GM23338 (cell line): ENCODE measurements at regions not wholly inside any gene's neighbourhood (a gene's known extent, or its start where the extent isn't known, plus 50 kb on each side); places are given as distances from the start of the nearest gene placed in this dataset.

Experiments used
- ATAC-seq: fragments of 200-7000 bp; cut with Tn5 transposase; 3 replicates; pipeline ENCODE4 v1.9.1; 2020
- DNase-seq: peaks from one replicate; pipeline ENCODE4 v3.0.0-alpha.2; 2015; ENCODE audit warnings: low spot score
- H2AFZ ChIP-seq: fragments of 200-600 bp; sonication (generic); 2 replicates; pipeline ENCODE4 v1.8.0; 2016; ENCODE audit warnings: antibody characterized with exemption, mild to moderate bottlenecking, moderate library complexity
- H3F3A ChIP-seq: fragments of 200-600 bp; sonication (generic); replicated peaks from 2 replicates; pipeline ENCODE4 v1.8.0; 2017; ENCODE audit warnings: antibody characterized with exemption, mixed run types, low read depth
- H3K27ac ChIP-seq: fragments of 200-600 bp; sonication (generic); 2 replicates; pipeline ENCODE4 v1.6.1; 2016; ENCODE audit warnings: low read depth
- H3K27me3 ChIP-seq: fragments of 200-600 bp; sonication (generic); 2 replicates; pipeline ENCODE4 v1.8.0; 2016; ENCODE audit warnings: mild to moderate bottlenecking, mixed run types, moderate library complexity; ENCODE audit not compliant: insufficient read depth
- H3K36me3 ChIP-seq: fragments of 200-600 bp; sonication (generic); 2 replicates; pipeline ENCODE4 v1.8.0; 2016; ENCODE audit warnings: mild to moderate bottlenecking; ENCODE audit not compliant: insufficient read depth
- H3K4me1 ChIP-seq: fragments of 200-600 bp; sonication (generic); 2 replicates; pipeline ENCODE4 v1.8.0; 2016; ENCODE audit warnings: mild to moderate bottlenecking, moderate library complexity; ENCODE audit not compliant: insufficient read depth
- H3K4me2 ChIP-seq: fragments of 200-600 bp; sonication (generic); 2 replicates; pipeline ENCODE4 v1.7.1; 2017; ENCODE audit warnings: mixed run types
- H3K4me3 ChIP-seq: fragments of 200-600 bp; sonication (generic); 2 replicates; pipeline ENCODE4 v1.6.1; 2016; ENCODE audit warnings: mixed run types
- H3K79me2 ChIP-seq: fragments of 200-600 bp; sonication (generic); replicated peaks from 2 replicates; pipeline ENCODE4 v1.8.0; 2017; ENCODE audit warnings: mild to moderate bottlenecking; ENCODE audit not compliant: insufficient read depth
- H3K9me2 ChIP-seq: fragments of 200-600 bp; sonication (generic); 2 replicates; pipeline ENCODE4 v1.8.0; 2017; ENCODE audit not compliant: insufficient read depth
- H4K20me1 ChIP-seq: fragments of 200-600 bp; sonication (generic); replicated peaks from 2 replicates; pipeline ENCODE4 v1.8.0; 2017; ENCODE audit warnings: mild to moderate bottlenecking; ENCODE audit not compliant: insufficient read depth
- H3K27ac Mint-ChIP-seq: 2 replicates; pipeline ENCODE4 v1.8.0; 2020; ENCODE audit warnings: inconsistent platforms, mild to moderate bottlenecking, moderate library complexity, mixed read lengths
- H3K27me3 Mint-ChIP-seq: 3 replicates; pipeline ENCODE4 v1.8.0; 2022; ENCODE audit warnings: low read depth, mild to moderate bottlenecking, moderate library complexity, mixed read lengths, inconsistent platforms; ENCODE audit not compliant: insufficient read depth, poor library complexity
- H3K36me3 Mint-ChIP-seq: 3 replicates; pipeline ENCODE4 v1.8.0; 2021; ENCODE audit warnings: low read depth, mild to moderate bottlenecking, inconsistent platforms, moderate library complexity, mixed read lengths
- H3K4me1 Mint-ChIP-seq: 3 replicates; pipeline ENCODE4 v1.8.0; 2020; ENCODE audit warnings: mild to moderate bottlenecking, inconsistent platforms, mixed read lengths
- H3K4me3 Mint-ChIP-seq: 3 replicates; pipeline ENCODE4 v1.8.0; 2021; ENCODE audit warnings: moderate library complexity, mild to moderate bottlenecking, inconsistent platforms, mixed read lengths
- H3K9me3 Mint-ChIP-seq: 3 replicates; pipeline ENCODE4 v1.8.0; 2020; ENCODE audit warnings: moderate library complexity, mild to moderate bottlenecking, inconsistent platforms, mixed read lengths
- CREB1 ChIP-seq: fragments of 250-450 bp; sonication (Bioruptor Pico); IDR thresholded peaks from 2 replicates; pipeline ENCODE4 v1.5.0; 2020; ENCODE audit warnings: low read depth, mild to moderate bottlenecking, moderate library complexity
- ETS1 ChIP-seq: IDR thresholded peaks from 2 replicates; pipeline ENCODE4 v1.6.1; 2016; ENCODE audit warnings: antibody characterized with exemption
- EZH2 ChIP-seq: fragments of 200-600 bp; sonication (generic); IDR thresholded peaks from one replicate; pipeline ENCODE4 v1.8.0; 2017; ENCODE audit warnings: antibody characterized with exemption, mild to moderate bottlenecking, low read depth; ENCODE audit not compliant: unreplicated experiment
- EZH2phosphoT487 ChIP-seq: fragments of 200-600 bp; sonication (generic); IDR thresholded peaks from one replicate; pipeline ENCODE4 v1.8.1; 2018; ENCODE audit warnings: antibody characterized with exemption; ENCODE audit not compliant: unreplicated experiment
- NANOG ChIP-seq: IDR thresholded peaks from 2 replicates; pipeline ENCODE4 v1.6.1; 2016; ENCODE audit warnings: antibody characterized with exemption, borderline replicate concordance
- POLR2AphosphoS5 ChIP-seq: IDR thresholded peaks from 2 replicates; pipeline ENCODE4 v1.6.1; 2016; ENCODE audit warnings: antibody characterized with exemption, low read depth
- STAT1 ChIP-seq: IDR thresholded peaks from one replicate; pipeline ENCODE4 v1.6.1; 2016; ENCODE audit warnings: antibody characterized with exemption; ENCODE audit not compliant: unreplicated experiment
- ZNF114 ChIP-seq: fragments of 250-450 bp; sonication (Bioruptor Pico); IDR thresholded peaks from 2 replicates; pipeline ENCODE4 v1.5.0; 2020; ENCODE audit warnings: mild to moderate bottlenecking, moderate library complexity
- ZNF331 ChIP-seq: fragments of 250-450 bp; sonication (Bioruptor Pico); IDR thresholded peaks from 2 replicates; pipeline ENCODE4 v1.5.0; 2020; ENCODE audit warnings: low read depth, mild to moderate bottlenecking, moderate library complexity
- ZNF462 ChIP-seq: fragments of 250-450 bp; sonication (Bioruptor Pico); IDR thresholded peaks from 2 replicates; pipeline ENCODE4 v1.5.0; 2020; ENCODE audit warnings: mild to moderate bottlenecking, moderate library complexity

GRCh38 chr3:109656225-109656624 lies 318.9 kb upstream of the DPPA4 start (continued):
- TF ChIP-seq ZNF462 (CRISPR knock-in tag): no peak
- no peak for TF ChIP-seq POLR2AphosphoS5
- no peak for TF ChIP-seq NANOG

- Histone ChIP-seq H3K4me3 (no peak overlapping the region), H3K79me2 (no peaks in the 10 kb centered on the region), H3F3A (no peaks in the 10 kb centered on the region), H4K20me1 (no peaks in the 10 kb centered on the region), H3K4me2 (no peak overlapping the region), H3K9me2 (no peaks in the 10 kb centered on the region), H3K36me3 (no peaks in the 10 kb centered on the region), H3K4me1 (no peaks in the 10 kb centered on the region), H3K27ac (no peak overlapping the region), H2AFZ (no peak overlapping the region), H3K27me3 (no peaks in the 10 kb centered on the region)
- H3K9me3 Mint-ChIP-seq: no peaks in the 10 kb centered on the region
- no peak for ATAC-seq
- H3K27me3 Mint-ChIP-seq: no peaks in the 10 kb centered on the region
- no peak overlapping the region for H3K4me3 Mint-ChIP-seq
- DNase-seq: no peak
- no peaks in the 10 kb centered on the region for H3K36me3 Mint-ChIP-seq
- no peaks in the 10 kb centered on the region for H3K4me1 Mint-ChIP-seq
- H3K27ac Mint-ChIP-seq: no peak overlapping the region
- TF ChIP-seq NANOG (no peak), ZNF462 (CRISPR knock-in tag) (no peak), ETS1 (no peak), CREB1 (CRISPR knock-in tag) (no peak), ZNF114 (no peak), EZH2phosphoT487 (no peak), EZH2 (no peak), POLR2AphosphoS5 (no peak), ZNF331 (no peak), STAT1 (no peak)
Observed at GRCh38 chr3:109678600-109678999, 341.3 kb upstream of the DPPA4 start.
